Gastroesophageal sphincter (tissue), 4 donors: ENCODE measurements at regions not wholly inside any gene's neighbourhood (a gene's known extent, or its start where the extent isn't known, plus 50 kb on each side); places are given as distances from the start of the nearest gene placed in this dataset.

Experiments used
- ATAC-seq: fragments of 150-250 bp; one replicate; pipeline ENCODE4 v1.9.1; 2016; ENCODE audit warnings: mild to moderate bottlenecking, moderate library complexity
- H3K27ac ChIP-seq, 4 donors: fragments of 200-600 bp; sonication (generic) in 3 of 4; 1 replicate in 3 of 4; 2 replicates in 1 of 4; pipeline ENCODE4 v1.5.1; 2016 to 2019
- H3K27me3 ChIP-seq: fragments of 200-600 bp; sonication (generic); one replicate; pipeline ENCODE4 v1.5.1; 2019
- H3K36me3 ChIP-seq, 2 donors: fragments of 200-600 bp; sonication (generic); one replicate each; pipeline ENCODE4 v1.5.1; 2019; ENCODE audit warnings: control low read depth in 1 of 2
- H3K4me1 ChIP-seq, 3 donors: fragments of 200-600 bp; sonication (generic); 1 replicate in 2 of 3; 2 replicates in 1 of 3; pipeline ENCODE4 v1.5.1; 2016 to 2019; ENCODE audit warnings: control low read depth in 2 of 3
- H3K4me3 ChIP-seq, 2 donors: fragments of 200-600 bp; sonication (generic); one replicate each; pipeline ENCODE4 v1.5.1; 2019; ENCODE audit warnings: mild to moderate bottlenecking in 1 of 2, moderate library complexity in 1 of 2
- H3K9me3 ChIP-seq, 3 donors: fragments of 200-600 bp; sonication (generic); one replicate each; pipeline ENCODE4 v1.5.1; 2017 to 2019; ENCODE audit warnings: control low read depth in 2 of 3
- EP300 ChIP-seq: sonication (generic); formaldehyde crosslinking; IDR thresholded peaks from one replicate; pipeline ENCODE4 v1.6.1; 2017; ENCODE audit warnings: antibody characterized with exemption, mild to moderate bottlenecking
- POLR2A ChIP-seq, 2 donors: fragments of 450-650 bp; IDR thresholded peaks; one replicate each; pipeline ENCODE4 v1.6.1; 2017; ENCODE audit warnings: antibody characterized with exemption in 2 of 2, mild to moderate bottlenecking in 2 of 2, moderate library complexity in 1 of 2
- POLR2AphosphoS5 ChIP-seq: sonication (generic); formaldehyde crosslinking; IDR thresholded peaks from one replicate; pipeline ENCODE4 v1.6.1; 2017; ENCODE audit warnings: antibody characterized with exemption
- WGBS, 2 donors: methylation state at CpG; one replicate each; pipeline ENCODE4 v1.1.5; 2018; ENCODE audit warnings: low coverage in 1 of 2; 5-methylcytosine and 5-hydroxymethylcytosine counted together
- TF ChIP-seq, protein P1 (sequence below), 4 experiments: fragments of 200-600 bp in 2 of 4; fragments of 450-650 bp in 2 of 4; sonication (generic) in 1 of 4; IDR thresholded peaks; one replicate each; pipeline ENCODE4 v1.5.1; 2017 to 2019; ENCODE audit warnings: antibody characterized with exemption in 4 of 4, mild to moderate bottlenecking in 2 of 4, moderate library complexity in 2 of 4

DNA sequence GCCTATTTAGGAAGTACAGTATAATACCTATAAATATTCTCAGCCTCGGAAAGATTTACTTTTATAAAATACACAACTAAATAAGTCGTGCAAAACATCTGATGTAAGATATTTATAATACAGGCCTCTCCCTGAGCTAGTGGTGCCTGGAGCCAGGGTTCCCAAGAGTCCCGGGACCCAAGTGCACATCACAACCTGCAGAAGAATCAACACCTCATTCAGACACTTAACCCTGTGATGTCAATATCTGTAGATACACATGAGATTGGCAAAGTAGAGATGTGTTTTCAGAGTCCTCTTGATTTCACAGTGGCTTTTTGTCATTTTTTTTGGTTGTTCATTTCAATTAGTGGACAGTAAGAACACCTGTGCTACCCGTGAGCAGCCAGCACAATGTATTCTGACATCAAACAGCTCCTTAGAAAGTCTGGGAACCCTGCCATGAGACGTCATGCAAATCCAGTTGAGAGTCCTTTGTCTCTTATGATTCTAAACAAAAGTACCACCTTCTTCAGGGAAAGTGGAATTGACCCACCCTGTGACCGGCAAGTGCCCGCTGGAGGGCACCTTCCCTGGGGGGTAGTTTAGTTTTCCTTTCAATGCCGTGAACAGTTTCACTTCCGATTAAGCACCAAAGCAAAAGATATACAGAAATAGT is 101.6 kb downstream of the DACT2 start:
- TF ChIP-seq POLR2AphosphoS5 (no peak), POLR2A (IDR thresholded peaks at IDR 0.05) (no peak)
- Histone ChIP-seq H3K27me3 (no peaks in the 10 kb centered on the region), H3K4me3 (no peak overlapping the region), H3K27ac (no peak overlapping the region), H3K36me3 (no peaks in the 10 kb centered on the region), H3K9me3 (no peaks in the 10 kb centered on the region), H3K4me1 (peaks cover 0 to 12% (median 5%) of the 10 kb centered on the region in 3 donors)
- no peak for ATAC-seq
- WGBS, 2 donors: 52 to 66% methylated on average over 7 to 9 of the region's 9 CpGs

DNA sequence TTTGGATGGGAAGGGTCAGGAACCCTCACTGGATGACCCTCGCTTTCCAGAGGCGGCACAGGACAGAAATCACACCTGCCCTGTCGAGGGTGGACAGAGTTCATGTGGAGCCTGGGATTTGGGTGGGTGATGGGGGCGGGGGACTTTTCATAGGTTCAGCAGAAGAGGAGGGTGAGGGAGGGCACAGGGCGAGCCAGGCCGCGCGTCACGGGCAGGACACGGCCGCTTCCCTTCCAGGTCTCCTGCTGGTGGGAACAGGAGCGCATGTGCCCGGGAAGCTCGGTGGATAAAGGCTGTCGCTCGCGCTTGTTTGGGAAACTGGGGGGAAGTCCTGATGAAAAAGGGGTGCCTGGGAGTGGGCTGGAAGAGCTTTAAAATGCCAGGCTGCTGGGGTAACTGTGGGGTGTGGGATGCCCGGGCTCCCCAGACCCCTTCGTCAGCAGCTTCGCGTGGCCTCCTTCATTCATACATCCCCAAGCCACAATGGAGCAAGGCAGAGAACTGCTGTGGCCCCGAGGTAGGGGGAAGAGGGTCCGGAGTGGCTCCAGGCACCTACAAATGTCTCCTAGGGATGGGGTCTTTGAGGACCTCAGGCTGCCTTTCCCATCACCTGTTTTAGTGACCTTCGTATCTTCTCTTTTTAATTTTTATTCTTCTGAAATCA is 102.2 kb downstream of the DACT2 start:
- Histone ChIP-seq H3K27ac (no peak overlapping the region), H3K4me3 (no peak overlapping the region), H3K27me3 (no peaks in the 10 kb centered on the region), H3K9me3 (no peaks in the 10 kb centered on the region), H3K4me1 (peaks cover 0 to 12% (median 5%) of the 10 kb centered on the region in 3 donors), H3K36me3 (no peaks in the 10 kb centered on the region)
- ATAC-seq: no peak
- WGBS, 2 donors: 85 to 92% methylated on average over 3 to 8 of the region's 24 CpGs
- TF ChIP-seq EP300 (no peak), POLR2AphosphoS5 (no peak), POLR2A (IDR thresholded peaks at IDR 0.05) (no peak)
- TF ChIP-seq, protein P1, sequence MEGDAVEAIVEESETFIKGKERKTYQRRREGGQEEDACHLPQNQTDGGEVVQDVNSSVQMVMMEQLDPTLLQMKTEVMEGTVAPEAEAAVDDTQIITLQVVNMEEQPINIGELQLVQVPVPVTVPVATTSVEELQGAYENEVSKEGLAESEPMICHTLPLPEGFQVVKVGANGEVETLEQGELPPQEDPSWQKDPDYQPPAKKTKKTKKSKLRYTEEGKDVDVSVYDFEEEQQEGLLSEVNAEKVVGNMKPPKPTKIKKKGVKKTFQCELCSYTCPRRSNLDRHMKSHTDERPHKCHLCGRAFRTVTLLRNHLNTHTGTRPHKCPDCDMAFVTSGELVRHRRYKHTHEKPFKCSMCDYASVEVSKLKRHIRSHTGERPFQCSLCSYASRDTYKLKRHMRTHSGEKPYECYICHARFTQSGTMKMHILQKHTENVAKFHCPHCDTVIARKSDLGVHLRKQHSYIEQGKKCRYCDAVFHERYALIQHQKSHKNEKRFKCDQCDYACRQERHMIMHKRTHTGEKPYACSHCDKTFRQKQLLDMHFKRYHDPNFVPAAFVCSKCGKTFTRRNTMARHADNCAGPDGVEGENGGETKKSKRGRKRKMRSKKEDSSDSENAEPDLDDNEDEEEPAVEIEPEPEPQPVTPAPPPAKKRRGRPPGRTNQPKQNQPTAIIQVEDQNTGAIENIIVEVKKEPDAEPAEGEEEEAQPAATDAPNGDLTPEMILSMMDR (IDR thresholded peaks at IDR 0.05): no peak

DNA sequence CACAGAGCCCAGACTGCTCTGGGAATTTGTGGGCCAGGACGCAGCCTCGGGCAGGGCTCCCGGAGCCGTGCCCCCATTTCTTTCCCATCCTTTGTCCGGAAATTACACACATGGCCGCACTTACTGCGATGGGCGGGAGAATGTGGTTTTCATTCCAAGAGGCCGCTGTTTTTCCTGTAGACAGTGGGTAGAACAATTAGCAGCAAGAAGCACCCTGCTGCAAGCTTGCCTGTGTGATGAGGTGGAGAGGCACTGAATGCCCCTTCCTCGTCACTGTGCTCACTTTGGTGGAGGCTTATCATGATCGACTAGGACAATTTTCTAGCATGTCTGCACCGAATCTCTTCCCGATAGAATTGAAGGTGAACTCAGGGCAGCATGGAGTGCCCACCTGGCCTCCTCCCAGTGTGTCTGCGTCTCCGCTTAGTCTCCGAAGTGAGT is 102.8 kb downstream of the DACT2 start:
- Histone ChIP-seq H3K4me3 (no peak overlapping the region), H3K36me3 (no peaks in the 10 kb centered on the region), H3K27ac (no peak overlapping the region), H3K9me3 (no peaks in the 10 kb centered on the region), H3K27me3 (no peaks in the 10 kb centered on the region), H3K4me1 (peaks cover 0 to 12% (median 5%) of the 10 kb centered on the region in 3 donors)
- TF ChIP-seq, protein P1 (IDR thresholded peaks at IDR 0.05): no peak
- TF ChIP-seq POLR2A (IDR thresholded peaks at IDR 0.05) (no peak), EP300 (no peak), POLR2AphosphoS5 (no peak)
- no peak for ATAC-seq
- 55 to 58% methylated on average over 4 to 7 of the region's 16 CpGs for WGBS, 2 donors

DNA sequence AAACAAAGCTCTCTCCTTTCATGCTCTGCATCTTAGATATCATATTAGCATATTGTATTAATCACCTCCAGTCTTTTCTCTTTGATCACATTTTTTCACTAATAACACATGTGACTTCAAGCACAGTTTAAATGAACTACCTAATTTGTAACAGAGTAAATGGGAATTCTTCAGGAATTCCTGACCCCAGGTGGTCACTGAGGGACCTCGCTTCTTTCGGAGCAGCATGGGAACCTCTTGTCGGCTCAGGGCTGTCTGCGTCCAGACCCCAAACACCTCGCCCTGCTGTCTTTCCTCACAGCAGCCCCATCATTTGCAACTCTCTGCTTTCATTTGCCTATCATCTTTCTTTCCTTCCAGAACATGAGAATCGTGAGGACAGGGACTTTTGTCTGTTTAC is 103.5 kb downstream of the DACT2 start:
- TF ChIP-seq, protein P1 (IDR thresholded peaks at IDR 0.05): no peak
- TF ChIP-seq EP300 (no peak), POLR2A (IDR thresholded peaks at IDR 0.05) (no peak), POLR2AphosphoS5 (no peak)
- no peak for ATAC-seq

DNA sequence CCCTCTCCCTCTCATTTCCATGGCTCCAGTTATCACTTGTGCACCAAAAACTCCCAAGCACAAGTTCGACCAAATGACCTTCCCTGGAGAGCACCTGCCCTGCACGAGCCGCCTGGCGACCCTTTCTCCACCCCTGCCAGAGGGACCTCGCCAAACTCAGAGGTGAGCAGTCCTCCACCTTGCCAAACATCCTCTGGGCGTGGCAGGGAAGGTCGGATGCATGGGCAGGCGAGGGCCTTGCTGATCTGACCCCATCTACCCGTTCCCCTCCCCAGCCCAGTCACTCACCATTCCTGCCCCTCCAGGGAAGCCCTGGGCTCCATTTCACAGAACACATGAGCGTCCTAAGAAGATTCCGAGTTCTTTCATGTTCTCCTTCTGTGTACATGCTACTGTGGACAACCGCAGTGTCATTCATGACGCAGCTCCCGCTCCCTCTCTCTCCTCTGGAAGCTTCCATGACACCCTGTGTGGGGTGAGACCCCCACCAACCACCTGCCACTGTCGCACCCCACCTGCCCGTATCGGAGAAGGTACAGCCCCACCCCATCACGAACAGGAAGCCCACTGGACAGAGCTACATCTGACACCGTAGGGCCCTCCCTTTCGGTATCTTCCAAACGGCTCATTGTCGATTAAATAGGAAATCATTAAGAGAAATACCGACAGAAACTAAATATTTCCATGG is 104.3 kb downstream of the DACT2 start:
- H3K4me1 ChIP-seq: peaks cover 0 to 12% (median 5%) of the 10 kb centered on the region in 3 donors
- no peak overlapping the region for H3K27ac ChIP-seq
- peaks cover 7% of the 10 kb centered on the region for H3K27me3 ChIP-seq
- no peaks in the 10 kb centered on the region for H3K36me3 ChIP-seq
- TF ChIP-seq POLR2A (IDR thresholded peaks at IDR 0.05): no peak
- TF ChIP-seq EP300: no peak
- TF ChIP-seq POLR2AphosphoS5: no peak
- TF ChIP-seq, protein P1 (IDR thresholded peaks at IDR 0.05): no peak
- 67 to 83% methylated on average over 2 to 14 of the region's 23 CpGs for WGBS, 2 donors
- no peak overlapping the region for H3K4me3 ChIP-seq
- H3K9me3 ChIP-seq: no peaks in the 10 kb centered on the region
- no peak for ATAC-seq

More for the DNA sequence above, 103.5 kb downstream of the DACT2 start:
- Histone ChIP-seq H3K4me3 (no peak overlapping the region), H3K4me1 (peaks cover 0 to 12% (median 5%) of the 10 kb centered on the region in 3 donors), H3K27me3 (no peaks in the 10 kb centered on the region), H3K9me3 (no peaks in the 10 kb centered on the region), H3K36me3 (no peaks in the 10 kb centered on the region), H3K27ac (no peak overlapping the region)
- WGBS, 2 donors: 61 to 79% methylated on average over 6 of the region's 6 CpGs
